ENCODE measurements at regions not wholly inside any gene's neighbourhood (a gene's known extent, or its start where the extent isn't known, plus 50 kb on each side); places are given as distances from the start of the nearest gene placed in this dataset.

- Histone ChIP-seq H3K9me2 (replicated peaks; ENCODE audit: insufficient read depth, low read length) (no peaks in the 10 kb centered on the region), H3K4me3 (ENCODE audit: insufficient read depth, low read length, poor library complexity, severe bottlenecking) (no peak overlapping the region), H3K9ac (ENCODE audit: low read length) (no peak overlapping the region), H2AFZ (ENCODE audit: low read depth, low read length, severe bottlenecking) (no peak overlapping the region), H3K9me3 (ENCODE audit: insufficient read depth, low read length) (no peaks in the 10 kb centered on the region), H3F3A (ENCODE audit: insufficient read depth) (no peaks in the 10 kb centered on the region), H4K20me1 (ENCODE audit: low read depth, low read length) (no peaks in the 10 kb centered on the region), H3K79me2 (ENCODE audit: insufficient read depth, low read length) (no peaks in the 10 kb centered on the region), H3K27me3 (ENCODE audit: low read length) (no peaks in the 10 kb centered on the region), H3K36me3 (ENCODE audit: low read length) (no peaks in the 10 kb centered on the region), H3K4me2 (ENCODE audit: low read depth, low read length, poor library complexity, severe bottlenecking) (no peak overlapping the region), H3K27ac (ENCODE audit: low read depth, low read length) (no peak overlapping the region)
- TF ChIP-seq EZH2phosphoT487 (conservative IDR thresholded peaks at IDR 0.05; ENCODE audit: low read length), result no peak
- TF ChIP-seq CTCF (IDR thresholded peaks at IDR 0.05; ENCODE audit: insufficient read depth, low read length, poor library complexity, severe bottlenecking), result no peak
Measured at GRCh38 chr2:18077231-18077630, 198.8 kb downstream of the KCNS3 start.

- TF ChIP-seq EZH2phosphoT487 (conservative IDR thresholded peaks at IDR 0.05; ENCODE audit: low read length) (no peak), CTCF (IDR thresholded peaks at IDR 0.05; ENCODE audit: insufficient read depth, low read length, poor library complexity, severe bottlenecking) (no peak)
- no peaks in the 10 kb centered on the region for H3F3A ChIP-seq (ENCODE audit: insufficient read depth)
- H3K4me2 ChIP-seq (ENCODE audit: low read depth, low read length, poor library complexity, severe bottlenecking), result no peak overlapping the region
- H3K79me2 ChIP-seq (ENCODE audit: insufficient read depth, low read length), result no peaks in the 10 kb centered on the region
- H3K9me3 ChIP-seq (ENCODE audit: insufficient read depth, low read length), result no peaks in the 10 kb centered on the region
- no peaks in the 10 kb centered on the region for H3K9me2 ChIP-seq (replicated peaks; ENCODE audit: insufficient read depth, low read length)
- no peaks in the 10 kb centered on the region for H4K20me1 ChIP-seq (ENCODE audit: low read depth, low read length)
- no peak overlapping the region for H3K27ac ChIP-seq (ENCODE audit: low read depth, low read length)
- no peaks in the 10 kb centered on the region for H3K27me3 ChIP-seq (ENCODE audit: low read length)
- no peak overlapping the region for H3K9ac ChIP-seq (ENCODE audit: low read length)
- no peaks in the 10 kb centered on the region for H3K36me3 ChIP-seq (ENCODE audit: low read length)
- H3K4me3 ChIP-seq (ENCODE audit: insufficient read depth, low read length, poor library complexity, severe bottlenecking), result no peak overlapping the region
- H2AFZ ChIP-seq (ENCODE audit: low read depth, low read length, severe bottlenecking), result no peak overlapping the region
Measured at GRCh38 chr2:18074476-18074875, 196.0 kb downstream of the KCNS3 start.

- H3K9me2 ChIP-seq (replicated peaks; ENCODE audit: insufficient read depth, low read length), result no peaks in the 10 kb centered on the region
- H4K20me1 ChIP-seq (ENCODE audit: low read depth, low read length), result no peaks in the 10 kb centered on the region
- H3K36me3 ChIP-seq (ENCODE audit: low read length), result no peaks in the 10 kb centered on the region
- no peak overlapping the region for H3K27ac ChIP-seq (ENCODE audit: low read depth, low read length)
- no peak for TF ChIP-seq CTCF (IDR thresholded peaks at IDR 0.05; ENCODE audit: insufficient read depth, low read length, poor library complexity, severe bottlenecking)
- no peak for TF ChIP-seq EZH2phosphoT487 (conservative IDR thresholded peaks at IDR 0.05; ENCODE audit: low read length)
- no peak overlapping the region for H3K9ac ChIP-seq (ENCODE audit: low read length)
- no peaks in the 10 kb centered on the region for H3K9me3 ChIP-seq (ENCODE audit: insufficient read depth, low read length)
- H3F3A ChIP-seq (ENCODE audit: insufficient read depth), result no peaks in the 10 kb centered on the region
- H3K79me2 ChIP-seq (ENCODE audit: insufficient read depth, low read length), result no peaks in the 10 kb centered on the region
- no peak overlapping the region for H3K4me2 ChIP-seq (ENCODE audit: low read depth, low read length, poor library complexity, severe bottlenecking)
- no peaks in the 10 kb centered on the region; the same call in 1 of the 2 replicates for H3K27me3 ChIP-seq (ENCODE audit: low read length)
- no peak overlapping the region for H2AFZ ChIP-seq (ENCODE audit: low read depth, low read length, severe bottlenecking)
- no peak overlapping the region for H3K4me3 ChIP-seq (ENCODE audit: insufficient read depth, low read length, poor library complexity, severe bottlenecking)
Measured at GRCh38 chr2:18073601-18074000, 195.1 kb downstream of the KCNS3 start.
